GM12873 (cell line): ENCODE measurements at regions not wholly inside any gene's neighbourhood (a gene's known extent, or its start where the extent isn't known, plus 50 kb on each side); places are given as distances from the start of the nearest gene placed in this dataset.

Source experiments
- CTCF ChIP-seq: IDR thresholded peaks from 2 replicates; pipeline ENCODE4 v1.5.1; 2012; ENCODE audit warnings: low read depth, mild to moderate bottlenecking, moderate library complexity, low read length, control low read depth; ENCODE audit not compliant: insufficient read depth; ENCODE audit errors: missing control alignments

- TF ChIP-seq CTCF: no peak
These were observed 157.6 kb upstream of the OLIG3 start for GRCh38 chr6:137651591-137652335.

GRCh38 chr6:137652961-137653705 lies 158.9 kb upstream of the OLIG3 start:
- TF ChIP-seq CTCF: no peak

GRCh38 chr6:137653706-137654059 lies 159.5 kb upstream of the OLIG3 start:
- no peak for TF ChIP-seq CTCF

GRCh38 chr6:137654365-137654981 lies 160.3 kb upstream of the OLIG3 start:
- no peak for TF ChIP-seq CTCF

- no peak for TF ChIP-seq CTCF
These were observed 161.1 kb upstream of the OLIG3 start for GRCh38 chr6:137655291-137655690.

- TF ChIP-seq CTCF: no peak
These were observed 162.5 kb upstream of the OLIG3 start for GRCh38 chr6:137656735-137657134.

- TF ChIP-seq CTCF: no peak
These were observed 163.2 kb upstream of the OLIG3 start for GRCh38 chr6:137657351-137657911.
